ENCODE measurements at regions not wholly inside any gene's neighbourhood (a gene's known extent, or its start where the extent isn't known, plus 50 kb on each side); places are given as distances from the start of the nearest gene placed in this dataset.

GRCh38 chr6:14630016-14630415, 512.4 kb downstream of the CD83 start:
- no peaks in the 10 kb centered on the region for H3K27me3 ChIP-seq (ENCODE audit: control insufficient read depth, low read length)
- H3K36me3 ChIP-seq (ENCODE audit: control insufficient read depth, low read length), result no peaks in the 10 kb centered on the region
- H3K4me3 ChIP-seq (ENCODE audit: low read length), result no peak overlapping the region
- peaks cover 10% of the 10 kb centered on the region for H3K4me1 ChIP-seq (ENCODE audit: control insufficient read depth, low read length)
- H3K27ac ChIP-seq (ENCODE audit: low read depth, low read length), result no peak overlapping the region
- H3F3A ChIP-seq (ENCODE audit: control insufficient read depth, insufficient read depth), result no peaks in the 10 kb centered on the region
- H3K9me3 ChIP-seq (ENCODE audit: control insufficient read depth, insufficient read depth, low read length), result no peaks in the 10 kb centered on the region
- no peaks in the 10 kb centered on the region for H3K79me2 ChIP-seq (ENCODE audit: control insufficient read depth, low read length)
- no peaks in the 10 kb centered on the region for H4K20me1 ChIP-seq (ENCODE audit: control insufficient read depth, insufficient read depth, low read depth, low read length)
- no peak overlapping the region for H3K4me2 ChIP-seq (ENCODE audit: low read length)
- no peaks in the 10 kb centered on the region for H3K9me2 ChIP-seq (replicated peaks; ENCODE audit: control insufficient read depth, low read length)
- TF ChIP-seq CTCF (IDR thresholded peaks at IDR 0.05; ENCODE audit: low read depth, low read length, poor library complexity, severe bottlenecking) (no peak), EZH2phosphoT487 (IDR thresholded peaks at IDR 0.05; ENCODE audit: borderline replicate concordance, low read length) (no peak)

- Histone ChIP-seq H3K79me2 (ENCODE audit: control insufficient read depth, low read length) (no peaks in the 10 kb centered on the region), H3K9me2 (replicated peaks; ENCODE audit: control insufficient read depth, low read length) (no peaks in the 10 kb centered on the region), H4K20me1 (ENCODE audit: control insufficient read depth, insufficient read depth, low read depth, low read length) (no peaks in the 10 kb centered on the region), H3K4me2 (ENCODE audit: low read length) (no peak overlapping the region), H3K27me3 (ENCODE audit: control insufficient read depth, low read length) (no peaks in the 10 kb centered on the region), H3K4me1 (ENCODE audit: control insufficient read depth, low read length) (peaks cover 44% of the 10 kb centered on the region), H3K4me3 (ENCODE audit: low read length) (no peak overlapping the region), H3K36me3 (ENCODE audit: control insufficient read depth, low read length) (no peaks in the 10 kb centered on the region), H3K9me3 (ENCODE audit: control insufficient read depth, insufficient read depth, low read length) (no peaks in the 10 kb centered on the region), H3F3A (ENCODE audit: control insufficient read depth, insufficient read depth) (no peaks in the 10 kb centered on the region), H3K27ac (ENCODE audit: low read depth, low read length) (no peak overlapping the region)
- TF ChIP-seq CTCF (IDR thresholded peaks at IDR 0.05; ENCODE audit: low read depth, low read length, poor library complexity, severe bottlenecking) (no peak), EZH2phosphoT487 (IDR thresholded peaks at IDR 0.05; ENCODE audit: borderline replicate concordance, low read length) (no peak)
Measured at GRCh38 chr6:14633479-14633878, 515.9 kb downstream of the CD83 start.

GRCh38 chr6:14634072-14634471, 516.5 kb downstream of the CD83 start:
- Histone ChIP-seq H4K20me1 (ENCODE audit: control insufficient read depth, insufficient read depth, low read depth, low read length) (no peaks in the 10 kb centered on the region), H3K27ac (ENCODE audit: low read depth, low read length) (no peak overlapping the region), H3K36me3 (ENCODE audit: control insufficient read depth, low read length) (no peaks in the 10 kb centered on the region), H3K9me2 (replicated peaks; ENCODE audit: control insufficient read depth, low read length) (no peaks in the 10 kb centered on the region), H3K4me1 (ENCODE audit: control insufficient read depth, low read length) (peaks cover 50% of the 10 kb centered on the region), H3K27me3 (ENCODE audit: control insufficient read depth, low read length) (no peaks in the 10 kb centered on the region), H3K79me2 (ENCODE audit: control insufficient read depth, low read length) (no peaks in the 10 kb centered on the region), H3F3A (ENCODE audit: control insufficient read depth, insufficient read depth) (no peaks in the 10 kb centered on the region), H3K4me3 (ENCODE audit: low read length) (no peak overlapping the region), H3K9me3 (ENCODE audit: control insufficient read depth, insufficient read depth, low read length) (no peaks in the 10 kb centered on the region), H3K4me2 (ENCODE audit: low read length) (peak overlapping the region; percentile 6; the same call in 1 of the 2 replicates)
- TF ChIP-seq EZH2phosphoT487 (IDR thresholded peaks at IDR 0.05; ENCODE audit: borderline replicate concordance, low read length) (no peak), CTCF (IDR thresholded peaks at IDR 0.05; ENCODE audit: low read depth, low read length, poor library complexity, severe bottlenecking) (no peak)
